ENCODE measurements at regions not wholly inside any gene's neighbourhood (a gene's known extent, or its start where the extent isn't known, plus 50 kb on each side); places are given as distances from the start of the nearest gene placed in this dataset.

DNA sequence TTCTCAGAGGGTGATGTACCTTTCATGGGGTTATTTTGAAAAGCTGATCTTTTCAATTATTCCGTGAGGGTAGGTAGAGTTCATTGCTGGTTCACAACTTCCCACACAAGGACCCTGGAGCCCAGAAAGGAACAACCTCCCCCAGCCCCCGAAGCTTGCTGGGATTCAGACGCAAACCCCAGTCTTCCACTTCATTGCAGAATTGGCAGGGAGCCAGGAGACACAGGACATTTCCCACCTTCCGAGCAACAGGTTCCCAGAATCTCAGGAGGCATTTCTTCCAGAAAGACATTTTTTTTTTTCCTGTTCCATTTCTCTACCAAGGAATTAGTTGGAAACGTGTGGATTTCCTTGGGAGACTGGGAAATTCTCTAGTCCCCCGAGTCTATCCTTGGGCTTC lies 106.1 kb downstream of the GP2 start:
- Histone ChIP-seq H3K4me1 (ENCODE audit: control insufficient read depth, insufficient read depth, low read length) (no peaks in the 10 kb centered on the region), H2BK120ac (ENCODE audit: low read depth, low read length) (no peak overlapping the region), H2AK9ac (replicated peaks; ENCODE audit: low read depth, low read length, poor library complexity) (no peak overlapping the region), H3K14ac (replicated peaks; ENCODE audit: low read depth, low read length) (no peak overlapping the region), H3K18ac (ENCODE audit: low read depth, low read length) (no peak overlapping the region), H2AK5ac (ENCODE audit: low read depth, low read length) (no peak overlapping the region), H3K9me1 (ENCODE audit: insufficient read depth, low read length) (no peaks in the 10 kb centered on the region), H3K23ac (ENCODE audit: low read depth, low read length) (no peak overlapping the region), H3K9ac (ENCODE audit: low read depth, low read length) (no peak overlapping the region), H4K91ac (ENCODE audit: insufficient read depth, low read depth, low read length) (no peak overlapping the region), H3K4me3 (ENCODE audit: insufficient read depth, low read depth, low read length) (no peak overlapping the region), H2AFZ (replicated peaks; ENCODE audit: low read length, poor library complexity) (no peak overlapping the region), H4K20me1 (ENCODE audit: insufficient read depth, low read length) (no peaks in the 10 kb centered on the region), H4K8ac (ENCODE audit: low read depth in 2 of 2, low read length in 2 of 2) (no peak overlapping the region), H3K9me3 (ENCODE audit: control insufficient read depth, insufficient read depth, low read length) (peaks cover 15% of the 10 kb centered on the region), H3K79me1 (ENCODE audit: low read depth in 1 of 2, low read length in 2 of 2) (no peaks in the 10 kb centered on the region), H3K27ac (ENCODE audit: insufficient read depth, low read length) (no peak overlapping the region), H4K5ac (ENCODE audit: low read depth, low read length) (no peak overlapping the region), H3K27me3 (ENCODE audit: control insufficient read depth, insufficient read depth, low read length) (no peaks in the 10 kb centered on the region), H3K36me3 (ENCODE audit: control insufficient read depth, insufficient read depth, low read length) (no peaks in the 10 kb centered on the region), H2BK15ac (ENCODE audit: low read depth, low read length) (no peak overlapping the region), H3K4me2 (ENCODE audit: low read depth, low read length) (no peak overlapping the region), H3K4ac (ENCODE audit: low read depth, low read length) (no peak overlapping the region), H2BK5ac (ENCODE audit: low read depth, low read length, poor library complexity, severe bottlenecking) (no peak overlapping the region), H2BK20ac (ENCODE audit: low read depth, low read length) (no peak overlapping the region), H3K56ac (ENCODE audit: extremely low read depth, insufficient read depth, low read length) (no peak overlapping the region)
- no CpG with 5 or more reads among the region's 6 CpGs for WGBS, 2 experiments (ENCODE audit: extremely low coverage in 2 of 2, insufficient read length in 1 of 2)
- dilution Hi-C loops (cut with HindIII; ENCODE audit: low sequenced_read_pairs, unreplicated experiment) (no loop called here), intact Hi-C loops (cut with micrococcal nuclease) (no loop called here), in situ Hi-C loops (cut with MboI; ENCODE audit: low sequenced_read_pairs) (no loop called here)
- TF ChIP-seq FOS (IDR thresholded peaks at IDR 0.05; ENCODE audit: low read depth, low read length), result no peak
- TF ChIP-seq MAZ (IDR thresholded peaks at IDR 0.05; ENCODE audit: borderline replicate concordance, low read depth, low read length), result no peak
- no peak for TF ChIP-seq MAFK (IDR thresholded peaks at IDR 0.05; ENCODE audit: low read depth, low read length)
- TF ChIP-seq RAD21 (IDR thresholded peaks at IDR 0.05; ENCODE audit: low read length), result no peak
- TF ChIP-seq RFX5 (IDR thresholded peaks at IDR 0.05; ENCODE audit: low read depth, low read length), result no peak
- TF ChIP-seq, protein P1, sequence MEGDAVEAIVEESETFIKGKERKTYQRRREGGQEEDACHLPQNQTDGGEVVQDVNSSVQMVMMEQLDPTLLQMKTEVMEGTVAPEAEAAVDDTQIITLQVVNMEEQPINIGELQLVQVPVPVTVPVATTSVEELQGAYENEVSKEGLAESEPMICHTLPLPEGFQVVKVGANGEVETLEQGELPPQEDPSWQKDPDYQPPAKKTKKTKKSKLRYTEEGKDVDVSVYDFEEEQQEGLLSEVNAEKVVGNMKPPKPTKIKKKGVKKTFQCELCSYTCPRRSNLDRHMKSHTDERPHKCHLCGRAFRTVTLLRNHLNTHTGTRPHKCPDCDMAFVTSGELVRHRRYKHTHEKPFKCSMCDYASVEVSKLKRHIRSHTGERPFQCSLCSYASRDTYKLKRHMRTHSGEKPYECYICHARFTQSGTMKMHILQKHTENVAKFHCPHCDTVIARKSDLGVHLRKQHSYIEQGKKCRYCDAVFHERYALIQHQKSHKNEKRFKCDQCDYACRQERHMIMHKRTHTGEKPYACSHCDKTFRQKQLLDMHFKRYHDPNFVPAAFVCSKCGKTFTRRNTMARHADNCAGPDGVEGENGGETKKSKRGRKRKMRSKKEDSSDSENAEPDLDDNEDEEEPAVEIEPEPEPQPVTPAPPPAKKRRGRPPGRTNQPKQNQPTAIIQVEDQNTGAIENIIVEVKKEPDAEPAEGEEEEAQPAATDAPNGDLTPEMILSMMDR (conservative IDR thresholded peaks at IDR 0.05; ENCODE audit: low read depth, low read length), result no peak
- no peak for TF ChIP-seq MXI1 (IDR thresholded peaks at IDR 0.05; ENCODE audit: borderline replicate concordance, low read depth, low read length)
- TF ChIP-seq NFE2L2 (IDR thresholded peaks at IDR 0.05; ENCODE audit: low read depth, low read length), result no peak
- TF ChIP-seq, protein P2, sequence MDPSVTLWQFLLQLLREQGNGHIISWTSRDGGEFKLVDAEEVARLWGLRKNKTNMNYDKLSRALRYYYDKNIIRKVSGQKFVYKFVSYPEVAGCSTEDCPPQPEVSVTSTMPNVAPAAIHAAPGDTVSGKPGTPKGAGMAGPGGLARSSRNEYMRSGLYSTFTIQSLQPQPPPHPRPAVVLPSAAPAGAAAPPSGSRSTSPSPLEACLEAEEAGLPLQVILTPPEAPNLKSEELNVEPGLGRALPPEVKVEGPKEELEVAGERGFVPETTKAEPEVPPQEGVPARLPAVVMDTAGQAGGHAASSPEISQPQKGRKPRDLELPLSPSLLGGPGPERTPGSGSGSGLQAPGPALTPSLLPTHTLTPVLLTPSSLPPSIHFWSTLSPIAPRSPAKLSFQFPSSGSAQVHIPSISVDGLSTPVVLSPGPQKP (IDR thresholded peaks at IDR 0.05; ENCODE audit: borderline replicate concordance, low read depth, low read length), result no peak
- TF ChIP-seq, protein P3, sequence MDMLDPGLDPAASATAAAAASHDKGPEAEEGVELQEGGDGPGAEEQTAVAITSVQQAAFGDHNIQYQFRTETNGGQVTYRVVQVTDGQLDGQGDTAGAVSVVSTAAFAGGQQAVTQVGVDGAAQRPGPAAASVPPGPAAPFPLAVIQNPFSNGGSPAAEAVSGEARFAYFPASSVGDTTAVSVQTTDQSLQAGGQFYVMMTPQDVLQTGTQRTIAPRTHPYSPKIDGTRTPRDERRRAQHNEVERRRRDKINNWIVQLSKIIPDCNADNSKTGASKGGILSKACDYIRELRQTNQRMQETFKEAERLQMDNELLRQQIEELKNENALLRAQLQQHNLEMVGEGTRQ (IDR thresholded peaks at IDR 0.05; ENCODE audit: low read depth, low read length), result no peak
- no peak for TF ChIP-seq CEBPB (IDR thresholded peaks at IDR 0.05; ENCODE audit: low read depth, low read length)
- TF ChIP-seq POLR2A (IDR thresholded peaks at IDR 0.05; ENCODE audit: low read depth, low read length), result no peak
- no peak for TF ChIP-seq BHLHE40 (IDR thresholded peaks at IDR 0.05; ENCODE audit: low read depth, low read length)
- TF ChIP-seq SMC3 (IDR thresholded peaks at IDR 0.05; ENCODE audit: low read depth, low read length), result no peak
- ChIA-PET POLR2A (ENCODE audit: unreplicated experiment) (no interaction called here), CTCF (no interaction called here)
- no TSS peak for BruUV-seq (replicated peaks)
- no peak for DNase-seq
- ATAC-seq (ENCODE audit: low read depth), result no peak

Measured in IMR-90 (cell line).